Right forelimb (tissue), 1 donor: ENCODE measurements at regions not wholly inside any gene's neighbourhood (a gene's known extent, or its start where the extent isn't known, plus 50 kb on each side); places are given as distances from the start of the nearest gene placed in this dataset.

ENCODE experiments used
- DNase-seq: peaks from one replicate; pipeline ENCODE4 v3.0.0-alpha.2; 2018

DNA sequence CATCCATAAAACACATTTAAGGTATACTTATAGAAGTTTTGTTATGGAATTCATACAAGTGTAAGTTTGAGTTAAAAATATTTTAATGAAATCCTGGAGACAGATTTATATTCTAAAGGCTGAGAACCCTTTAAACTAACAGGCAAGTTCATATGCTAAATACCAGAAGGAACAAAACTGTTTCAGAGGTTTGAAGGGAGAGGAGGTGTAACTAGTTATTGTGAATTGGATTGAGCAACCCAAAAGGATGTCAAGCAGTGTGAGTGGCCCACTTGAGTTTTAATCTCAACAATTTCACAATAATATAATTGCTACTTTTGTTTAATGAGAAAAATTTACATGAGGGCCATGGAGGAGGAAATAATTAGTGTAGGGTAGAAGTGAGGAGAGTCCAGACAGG, 348.5 kb upstream of the ACTBL2 start:
- DNase-seq: no peak

DNA sequence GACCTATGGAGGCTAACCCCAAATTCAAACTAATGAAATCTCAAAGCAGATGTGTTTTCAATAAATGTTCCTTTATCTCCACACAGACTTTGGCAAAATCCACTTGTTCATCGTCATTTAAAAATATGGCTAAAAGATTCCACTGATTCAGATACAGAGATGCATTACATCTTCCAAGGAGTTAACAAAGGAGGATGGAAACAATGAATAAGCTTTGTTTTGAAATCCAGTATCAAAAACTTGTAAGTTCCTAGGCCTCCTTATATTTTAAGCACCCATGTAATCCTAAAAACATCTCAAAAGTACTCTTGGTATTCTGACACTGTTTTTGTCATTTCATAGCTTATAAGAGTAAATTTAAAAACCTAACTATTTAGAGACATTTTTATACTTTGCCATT, 345.6 kb upstream of the ACTBL2 start:
- DNase-seq: no peak

DNA sequence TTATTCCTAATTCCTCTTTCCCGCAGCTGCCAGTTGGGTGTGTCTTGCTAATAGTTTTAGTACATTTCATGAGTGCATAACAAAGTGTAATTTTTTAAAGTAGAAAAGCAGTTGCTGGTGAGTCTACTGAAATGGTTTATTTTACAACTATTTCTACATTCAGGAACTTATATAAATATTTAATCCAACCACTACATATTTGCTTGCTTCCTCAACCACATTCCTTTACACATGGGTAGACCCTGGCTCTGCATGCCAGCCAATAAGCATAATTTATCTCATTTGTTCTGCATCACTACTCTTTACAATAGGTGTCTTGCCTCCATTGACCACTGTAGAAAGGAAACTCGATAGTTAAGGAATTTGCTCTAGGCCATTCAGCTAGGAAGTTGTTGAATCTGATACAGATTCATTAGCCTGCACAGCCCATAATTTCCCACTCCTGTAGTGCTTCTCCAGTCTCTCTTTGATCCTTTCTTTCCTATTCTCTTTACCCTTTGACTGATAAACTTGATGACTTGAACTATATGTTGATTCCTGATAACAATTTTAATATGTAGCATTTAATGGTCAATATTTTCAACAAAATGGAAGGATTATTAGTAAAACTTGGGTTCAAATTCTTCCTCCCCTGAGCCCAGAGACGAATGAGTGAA, 342.5 kb upstream of the ACTBL2 start:
- no peak for DNase-seq

DNA sequence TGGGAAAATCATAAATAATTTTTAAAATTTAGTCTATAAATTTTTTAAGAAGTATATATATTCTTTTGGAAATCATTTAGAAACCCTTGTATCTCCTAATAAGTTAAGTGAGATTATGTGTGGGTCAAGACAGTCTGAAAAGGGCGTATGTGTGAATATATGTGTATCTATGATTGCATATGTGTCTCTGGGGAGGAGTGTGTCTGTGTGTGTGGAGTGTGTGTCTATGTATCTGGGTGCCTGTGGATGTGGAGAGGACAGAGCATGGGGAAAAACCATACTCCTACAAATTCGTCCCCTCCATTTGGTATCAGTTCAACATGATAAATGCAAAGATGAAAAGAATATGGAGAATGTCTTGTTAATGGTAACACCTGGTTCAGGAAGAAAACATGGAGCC, 342.0 kb upstream of the ACTBL2 start:
- DNase-seq: no peak

DNA sequence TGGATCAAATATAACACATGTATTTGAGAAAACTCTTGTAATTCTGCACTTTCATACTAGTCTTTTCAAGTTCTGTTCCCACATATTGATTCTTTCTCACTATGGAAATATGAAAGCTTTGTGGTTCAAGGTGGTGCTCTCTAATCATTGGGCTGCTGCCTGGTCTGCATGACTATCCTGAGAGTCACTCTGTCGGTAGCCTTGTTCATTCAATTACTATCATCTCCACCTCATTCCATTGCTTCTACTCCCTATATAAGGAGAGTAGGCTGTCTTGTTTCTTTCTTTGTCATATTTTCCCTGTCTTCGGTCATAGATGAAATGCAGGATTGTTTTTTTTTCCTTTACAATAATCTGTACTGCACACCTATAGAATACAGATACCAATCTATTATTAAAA, 341.4 kb upstream of the ACTBL2 start:
- no peak for DNase-seq

DNA sequence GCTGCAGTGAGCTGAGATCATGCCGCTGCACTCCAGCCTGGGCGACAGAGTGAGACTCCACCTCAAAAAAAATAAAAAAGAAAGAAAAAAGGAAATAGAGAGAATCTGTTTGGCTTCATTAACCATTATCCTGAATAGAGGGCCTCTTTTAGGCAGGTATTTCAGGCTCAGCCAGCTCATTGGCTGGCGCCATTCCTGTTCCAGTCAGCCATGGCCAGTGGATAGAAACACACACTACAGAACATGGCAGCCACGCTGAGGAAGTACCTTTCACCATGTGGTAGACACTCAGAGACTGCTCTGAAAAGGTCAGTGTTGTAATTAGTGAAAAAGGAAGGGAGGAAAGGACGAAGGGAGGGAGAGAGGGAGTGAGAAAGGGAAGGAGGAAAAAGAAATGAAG, 340.0 kb upstream of the ACTBL2 start:
- no peak for DNase-seq

DNA sequence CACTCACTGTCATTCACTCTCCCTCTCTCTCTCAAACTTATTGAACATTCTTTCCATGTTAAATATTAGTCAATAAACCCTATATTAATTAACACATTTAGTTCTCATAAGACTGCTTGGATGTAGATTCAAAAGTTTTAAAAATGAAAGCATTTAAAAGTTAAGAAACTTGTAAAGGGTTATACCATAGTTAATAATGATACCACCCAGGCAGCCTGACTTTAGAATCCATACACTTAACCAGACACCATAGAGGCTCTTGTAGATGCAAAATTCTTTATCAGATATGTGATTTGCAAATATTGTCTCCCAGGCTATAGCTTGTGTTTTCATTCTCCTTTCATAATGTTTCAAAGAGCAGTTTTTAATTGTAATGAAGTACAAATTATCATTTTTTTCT, 335.8 kb upstream of the ACTBL2 start:
- DNase-seq: no peak

DNA sequence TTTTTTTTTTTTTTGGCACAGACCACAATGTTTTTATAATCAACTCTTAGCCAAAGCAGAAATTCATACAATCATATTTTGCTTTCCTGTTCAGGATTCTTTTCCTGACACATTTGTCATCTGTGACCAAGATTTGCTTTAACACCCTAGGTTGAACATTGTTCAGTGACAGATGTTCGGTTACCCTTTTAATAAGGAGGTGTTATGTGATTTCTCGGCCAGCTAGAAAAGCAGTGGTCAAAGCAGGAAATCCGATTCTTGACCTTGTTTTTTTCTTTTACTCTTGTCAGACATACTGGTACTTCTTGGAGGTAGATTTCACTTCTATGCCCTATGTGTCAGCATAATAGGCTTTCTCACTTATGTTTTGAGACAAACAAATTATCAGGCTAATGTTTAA, 335.3 kb upstream of the ACTBL2 start:
- no peak for DNase-seq

DNA sequence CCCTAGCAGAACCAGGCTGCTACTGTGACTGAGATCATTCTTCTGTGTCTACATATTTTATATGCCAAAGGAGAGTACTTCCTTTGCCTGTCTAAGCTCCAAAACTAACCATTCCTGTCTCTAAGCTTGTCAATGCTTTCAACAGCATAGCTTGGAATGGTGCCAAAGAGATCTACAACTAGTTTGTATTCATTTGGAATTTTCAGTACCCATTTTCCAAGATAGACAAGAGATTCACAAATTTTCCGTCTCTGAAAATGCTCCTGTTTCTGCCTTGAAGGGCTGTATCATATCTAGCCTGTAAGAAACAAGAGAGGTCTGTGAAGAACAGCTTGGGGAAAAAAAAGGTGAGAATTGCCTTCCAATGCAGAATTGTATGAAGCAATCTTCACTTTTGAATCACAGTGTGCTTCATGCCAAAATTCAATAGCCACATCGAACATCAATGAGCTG, 334.4 kb upstream of the ACTBL2 start:
- DNase-seq: no peak

DNA sequence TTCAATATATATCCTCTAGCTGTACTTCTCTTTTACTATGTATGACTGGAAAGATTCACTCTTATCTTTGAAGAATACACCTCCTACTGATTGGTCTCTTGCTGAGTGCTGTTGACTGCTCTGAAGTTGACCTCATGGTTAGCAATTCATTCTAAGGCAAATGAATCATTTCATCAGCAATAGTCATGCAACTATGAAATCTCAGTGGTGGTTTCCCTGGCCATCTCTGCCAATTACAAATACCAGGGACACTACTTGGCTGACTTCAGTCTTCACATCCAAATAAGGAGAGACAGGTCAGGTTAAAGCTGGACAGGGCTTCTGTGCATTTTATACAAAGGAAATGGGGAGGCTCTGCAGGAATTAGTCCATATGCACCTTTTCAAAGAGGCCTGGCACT, 333.5 kb upstream of the ACTBL2 start:
- DNase-seq: no peak

DNA sequence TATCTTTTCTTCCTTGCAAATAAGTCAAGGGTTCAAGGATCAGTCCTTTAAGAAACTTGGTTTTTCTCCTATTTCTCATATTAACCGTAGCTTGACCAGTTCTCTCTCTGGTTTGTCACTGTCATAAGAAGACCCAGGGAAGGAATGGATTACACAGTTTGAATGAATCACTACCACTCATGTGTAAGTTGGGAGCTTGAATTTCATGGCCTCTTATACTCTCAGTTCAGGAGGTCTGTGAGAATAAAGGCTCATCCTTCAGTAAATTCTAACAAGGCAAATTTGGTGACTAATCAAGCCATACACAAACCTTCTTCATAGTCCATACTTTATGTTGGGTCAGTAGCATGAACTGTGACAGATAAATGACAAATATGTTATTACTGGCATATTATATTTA, 323.1 kb upstream of the ACTBL2 start:
- DNase-seq: no peak

DNA sequence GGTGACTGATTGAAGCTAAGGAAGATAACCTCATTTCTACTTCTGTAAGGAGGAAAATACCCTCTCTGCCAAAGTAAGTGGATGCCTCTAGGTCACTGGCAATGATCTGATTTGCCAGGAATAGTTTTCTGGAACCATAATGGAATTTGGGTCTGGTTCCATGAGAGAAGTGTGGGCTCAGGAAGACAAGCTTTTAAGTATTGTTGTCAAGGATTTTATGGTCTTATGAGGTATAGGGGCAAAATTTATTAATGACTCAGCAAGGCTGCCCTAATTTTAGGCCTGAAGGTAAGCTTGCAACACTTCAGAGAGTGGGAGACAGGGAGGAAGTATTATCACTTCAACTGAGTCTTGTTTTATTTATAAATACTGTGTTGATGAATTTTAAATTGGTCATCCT, 322.6 kb upstream of the ACTBL2 start:
- DNase-seq: no peak

DNA sequence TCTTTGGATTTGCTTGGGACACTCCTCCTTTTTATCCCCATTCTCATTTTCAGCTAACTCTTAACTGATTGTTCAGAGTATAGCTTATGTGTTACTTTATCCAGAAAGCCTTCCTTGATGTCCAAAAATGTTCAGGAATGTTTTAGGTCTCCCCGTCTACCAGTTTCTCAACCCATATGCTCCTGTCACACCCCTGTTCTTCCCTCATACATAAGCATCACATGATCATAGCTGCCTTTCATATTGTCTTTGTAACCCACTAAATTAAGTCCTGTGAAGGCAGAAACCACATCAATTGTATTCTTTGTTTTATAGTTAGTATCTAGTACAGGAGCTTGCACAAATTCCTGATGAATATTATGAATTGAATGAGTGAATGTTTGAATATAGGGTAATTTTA, 321.9 kb upstream of the ACTBL2 start:
- DNase-seq: no peak

DNA sequence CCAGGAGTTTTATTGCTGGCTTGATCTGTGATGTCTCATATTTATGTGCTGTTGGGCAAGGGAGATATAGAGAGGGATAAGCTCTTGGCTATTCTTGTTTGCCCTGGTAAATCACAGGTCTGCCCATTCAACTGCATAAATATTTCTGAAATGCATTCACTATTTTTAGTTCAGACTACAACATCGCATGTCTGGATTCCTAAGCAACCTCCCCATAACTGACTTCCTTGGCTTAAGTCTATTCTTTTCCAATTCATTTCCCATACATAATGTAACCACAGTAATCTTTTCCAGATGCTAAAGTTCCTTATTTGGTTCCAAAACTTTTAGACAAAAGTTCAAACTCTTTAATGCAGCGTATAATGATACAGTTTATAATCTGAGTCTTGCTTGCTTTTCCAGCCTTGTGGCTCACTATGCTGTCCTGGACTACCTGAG, 321.4 kb upstream of the ACTBL2 start:
- no peak for DNase-seq

DNA sequence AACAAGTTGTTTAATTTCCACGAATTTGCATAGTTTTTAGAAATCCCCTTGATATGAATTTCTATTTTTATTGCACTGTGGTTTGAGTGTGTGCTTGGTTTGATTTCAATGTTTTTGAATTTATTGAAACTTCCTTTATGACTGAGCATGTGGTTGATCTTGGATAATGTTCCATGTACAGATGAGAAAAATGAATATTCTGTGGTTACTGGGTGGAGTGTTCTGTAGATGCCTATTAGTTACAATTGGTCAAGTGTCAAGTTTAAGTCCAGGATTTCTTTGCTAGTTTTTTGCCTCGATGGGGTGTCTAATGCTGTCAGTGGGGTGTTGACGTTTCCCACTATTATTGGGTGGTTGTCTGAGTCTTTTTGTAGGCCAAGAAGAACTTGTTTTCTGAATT, 319.5 kb upstream of the ACTBL2 start:
- no peak for DNase-seq

DNA sequence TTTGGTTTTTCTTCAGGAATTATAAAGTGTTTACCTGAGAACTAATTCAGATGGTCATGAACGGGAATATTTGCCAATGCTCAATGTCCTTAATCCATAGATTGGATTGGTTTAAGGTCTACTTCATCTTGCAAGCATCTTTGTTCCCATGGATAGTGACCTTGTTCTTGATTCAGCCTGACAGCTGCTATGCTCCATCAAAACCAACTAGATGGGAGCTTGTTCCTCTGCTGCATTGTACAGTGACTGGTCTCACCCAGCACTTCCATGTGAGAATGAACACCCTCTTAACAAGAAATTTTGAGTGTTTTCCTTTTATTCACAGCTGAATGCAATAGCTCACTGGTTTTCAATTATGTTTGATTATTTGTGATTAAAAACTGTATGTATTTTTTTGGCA, 312.6 kb upstream of the ACTBL2 start:
- no peak for DNase-seq

DNA sequence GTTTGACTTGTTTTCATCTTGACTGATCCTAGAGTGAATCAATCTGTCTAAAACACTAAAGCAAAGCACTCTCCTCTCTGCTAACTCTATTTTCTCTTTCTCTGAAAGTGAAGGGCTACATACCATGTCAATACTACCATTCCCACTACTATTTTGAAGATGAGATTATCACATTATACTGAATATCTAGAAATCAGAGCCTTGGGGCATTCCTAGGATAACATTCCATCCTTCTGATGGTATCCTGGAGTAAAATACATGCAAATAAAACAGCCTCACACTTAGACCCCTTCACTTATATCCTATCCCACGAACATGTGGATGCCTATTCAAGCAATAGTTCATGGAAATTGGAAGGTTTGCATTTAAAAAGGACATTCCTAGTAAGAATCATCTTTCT, 309.3 kb upstream of the ACTBL2 start:
- DNase-seq: no peak

DNA sequence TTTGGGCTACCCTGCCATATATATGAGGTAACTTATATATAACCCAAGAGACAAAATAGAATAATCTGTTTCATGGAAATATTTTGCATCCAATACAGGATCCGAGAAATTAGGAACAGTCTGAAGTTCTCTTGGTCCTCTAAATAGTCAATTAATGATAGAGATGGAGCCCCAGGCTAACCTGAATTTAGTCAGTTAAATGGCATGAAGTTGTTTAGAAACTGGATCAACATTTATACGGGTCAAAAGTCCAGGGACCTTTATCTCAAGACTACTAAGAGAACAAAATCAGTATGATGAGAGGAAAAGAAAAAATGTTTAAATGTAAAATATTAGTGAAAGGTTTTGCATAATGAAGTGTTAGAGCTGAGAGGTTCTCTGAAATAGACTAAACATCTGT, 303.3 kb upstream of the ACTBL2 start:
- no peak for DNase-seq

DNA sequence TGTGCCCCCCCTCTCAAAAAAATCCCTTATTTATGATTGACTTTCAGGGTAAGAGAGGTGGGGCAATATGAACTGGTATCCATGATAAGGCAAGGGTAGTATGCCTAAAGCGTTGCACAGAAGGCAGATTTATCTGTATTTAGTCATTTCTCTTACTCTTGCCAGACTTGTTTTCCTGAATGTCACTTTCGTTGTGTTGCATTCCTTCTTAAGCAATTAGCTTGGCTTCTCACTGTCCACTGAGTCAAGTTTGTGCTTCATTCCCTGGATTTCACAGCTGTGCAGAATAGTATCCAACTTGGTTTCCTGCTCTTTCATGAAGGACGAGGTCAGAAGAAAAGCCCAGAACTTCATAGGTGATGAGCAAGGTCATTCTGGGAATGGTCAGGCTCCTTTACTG, 301.5 kb upstream of the ACTBL2 start:
- no peak for DNase-seq

DNA sequence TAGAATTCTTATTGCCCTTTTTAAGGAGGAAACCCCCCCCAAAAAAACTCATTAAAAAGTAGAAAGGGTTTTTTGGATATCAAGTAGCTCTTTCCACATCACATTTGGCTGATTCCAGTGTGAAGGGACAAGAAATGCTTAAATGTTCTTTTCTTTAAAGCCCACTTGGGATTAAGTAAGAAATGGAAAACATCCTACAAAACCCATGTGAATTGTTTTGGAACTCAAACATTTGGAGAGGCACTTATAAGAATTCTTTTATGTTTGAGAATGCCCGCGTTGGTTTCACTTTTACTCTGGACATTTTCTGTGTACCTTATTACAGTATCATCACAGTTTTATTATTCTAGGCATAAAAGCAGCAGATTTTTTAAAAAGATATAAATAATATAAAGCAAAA, 301.1 kb upstream of the ACTBL2 start:
- DNase-seq: no peak

DNA sequence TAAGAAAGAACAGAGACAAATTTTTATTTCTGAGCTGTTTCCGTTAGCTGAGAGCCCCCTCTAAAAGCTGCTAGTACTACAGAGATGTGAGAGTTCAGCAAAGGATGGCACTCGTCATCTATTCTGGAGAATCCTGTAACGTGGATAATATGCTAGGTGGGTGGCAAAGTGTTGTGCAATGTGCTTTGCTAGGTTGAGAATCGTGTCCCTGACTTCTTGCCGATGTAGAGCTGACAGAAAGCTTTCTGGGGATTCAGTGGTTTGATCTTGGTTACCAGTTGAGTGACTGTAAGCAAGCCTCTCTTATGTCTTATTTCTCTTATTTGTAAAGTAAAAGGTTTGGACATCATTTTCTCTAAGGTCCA, 298.3 kb upstream of the ACTBL2 start:
- DNase-seq: no peak

DNA sequence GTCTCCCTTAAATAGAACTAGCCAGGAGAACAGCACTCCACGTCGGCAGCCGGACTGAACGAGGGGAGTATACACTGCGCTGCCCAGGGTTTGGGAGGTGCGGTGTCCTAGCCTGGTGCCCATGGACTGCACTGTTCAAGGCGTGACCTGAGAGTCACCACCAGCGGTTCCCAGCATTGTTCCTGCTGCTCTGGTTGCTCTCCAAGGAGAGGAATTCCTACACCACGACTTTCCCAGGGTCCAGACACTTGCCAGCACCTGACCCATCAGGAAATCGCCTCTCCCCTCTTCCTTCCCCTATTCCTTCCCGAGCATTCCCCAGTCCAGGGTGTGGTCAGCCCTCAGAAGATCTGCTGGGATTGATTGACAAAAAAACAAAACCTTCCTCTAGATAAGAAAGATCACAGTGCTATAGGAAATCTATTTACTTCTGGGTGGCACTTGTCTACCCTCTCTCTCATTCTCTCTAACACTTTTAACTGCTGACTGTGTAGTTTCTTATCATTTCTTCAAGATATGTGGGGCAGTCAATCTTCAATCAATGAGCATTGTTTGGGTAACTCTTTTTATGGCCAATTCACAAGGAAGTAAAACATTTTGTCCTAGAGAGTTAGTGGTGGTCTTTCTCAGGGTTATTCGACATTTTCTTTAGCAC, 297.8 kb upstream of the ACTBL2 start:
- DNase-seq: no peak

DNA sequence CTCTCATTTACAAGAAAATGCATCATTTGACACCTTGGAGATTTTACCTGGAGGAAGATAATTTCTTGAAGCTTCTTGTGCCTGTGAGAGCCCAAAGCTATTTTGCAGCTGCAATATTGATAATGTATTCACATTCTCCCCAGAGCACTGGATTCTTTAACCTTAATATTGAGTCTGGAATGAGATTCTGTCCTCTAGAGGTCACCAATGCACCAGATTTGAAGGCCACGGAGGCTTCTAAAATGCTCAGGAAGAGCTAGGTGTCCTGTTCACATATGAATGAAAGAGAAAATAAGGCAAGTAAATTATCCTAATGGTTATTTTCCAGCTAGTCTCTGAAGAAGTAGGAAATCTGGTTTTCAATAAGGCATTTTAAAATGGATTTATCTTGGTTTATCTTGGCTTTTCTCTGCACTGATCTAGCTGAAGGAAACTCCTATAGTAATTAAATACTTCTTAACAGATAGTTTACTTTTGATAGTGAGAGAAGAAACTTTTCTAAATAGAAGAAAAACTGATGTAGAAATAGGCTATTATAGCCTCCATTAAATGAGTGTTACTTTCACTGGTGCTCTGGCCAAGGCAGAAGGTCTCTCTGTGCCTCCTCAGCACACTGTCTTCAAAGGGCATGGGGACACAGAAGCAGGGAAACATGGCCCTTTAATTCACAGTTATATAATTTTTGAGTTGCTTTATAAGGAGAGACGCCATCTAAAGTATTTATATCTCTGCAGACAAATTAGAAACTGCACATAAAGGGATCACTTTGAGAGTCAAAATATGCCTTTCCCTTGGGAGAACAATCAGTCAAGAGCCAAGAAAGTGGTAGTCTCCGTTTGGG, 297.0 kb upstream of the ACTBL2 start:
- DNase-seq: no peak

DNA sequence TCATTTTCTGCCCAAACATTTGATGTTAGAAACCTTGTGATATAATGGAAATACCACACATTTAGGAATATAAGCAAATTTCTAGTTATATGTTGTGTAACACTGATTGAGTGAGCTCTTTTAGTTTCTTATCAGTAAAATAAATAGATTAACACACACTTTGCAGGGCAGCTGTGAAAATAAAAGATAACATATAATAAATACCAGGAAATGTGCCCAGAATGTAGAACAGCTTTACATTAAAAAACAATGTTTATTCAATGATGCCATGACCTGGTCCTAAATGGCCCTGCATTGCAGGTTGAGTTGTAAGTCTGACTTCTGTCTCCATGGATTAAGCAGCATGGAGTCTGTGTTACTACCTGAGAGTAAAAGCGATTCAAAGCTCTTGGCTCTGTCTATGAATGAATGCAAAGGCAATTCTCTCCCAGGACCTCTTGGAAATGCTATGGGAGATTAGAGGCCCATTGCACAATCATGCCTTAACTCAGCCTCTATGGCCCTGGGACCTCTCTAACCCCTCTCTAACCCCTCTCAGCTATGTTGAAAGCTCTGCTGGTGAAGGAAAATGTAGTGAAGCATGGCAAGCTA, 296.0 kb upstream of the ACTBL2 start:
- DNase-seq: no peak
